Brain microvascular endothelial cell (primary cell): ENCODE measurements at regions not wholly inside any gene's neighbourhood (a gene's known extent, or its start where the extent isn't known, plus 50 kb on each side); places are given as distances from the start of the nearest gene placed in this dataset.
"Not testable (repeated sequence)": the region's sequence is repeated elsewhere in the genome, so short reads cannot be mapped to it uniquely, and the experiment has no call there.

Experiments
- DNase-seq: peaks from one replicate; pipeline ENCODE4 v3.0.0-alpha.2; 2020
- H3K27ac ChIP-seq: fragments of 250-450 bp; sonication (Bioruptor Pico); 2 replicates; pipeline ENCODE4 v1.5.1; 2020; ENCODE audit warnings: mild to moderate bottlenecking, moderate library complexity
- H3K27me3 ChIP-seq: fragments of 250-450 bp; sonication (Bioruptor Pico); replicated peaks from 2 replicates; pipeline ENCODE4 v1.5.1; 2020; ENCODE audit warnings: mild to moderate bottlenecking
- H3K36me3 ChIP-seq: fragments of 250-450 bp; sonication (Bioruptor Pico); replicated peaks from 2 replicates; pipeline ENCODE4 v1.5.1; 2020; ENCODE audit warnings: mild to moderate bottlenecking
- H3K4me3 ChIP-seq: 2 replicates; pipeline ENCODE4 v1.5.1; 2011; ENCODE audit warnings: low read depth, mild to moderate bottlenecking, control low read depth, low read length, moderate library complexity
- CTCF ChIP-seq: IDR thresholded peaks from 2 replicates; pipeline ENCODE4 v1.5.1; 2011; ENCODE audit warnings: low read depth, mild to moderate bottlenecking, moderate library complexity, low read length, control low read depth, inconsistent platforms; ENCODE audit errors: missing control alignments
- in situ Hi-C: cut with HindIII; loops from 2 replicates; pipeline ENCODE4 v1.10.0; 2017; ENCODE audit warnings: low sequenced_read_pairs, low pct_ligation_motif_present

- no peak overlapping the region for H3K4me3 ChIP-seq
- no peak for DNase-seq
These were observed 368.3 kb upstream of the GJE1 start for GRCh38 chr6:141764388-141764787.

GRCh38 chr6:141758430-141758829, 374.3 kb upstream of the GJE1 start:
- no peak overlapping the region for H3K4me3 ChIP-seq
- TF ChIP-seq CTCF = no peak
- in situ Hi-C loops = no loop called here
- no peaks in the 10 kb centered on the region for H3K36me3 ChIP-seq
- DNase-seq = no peak
- no peak overlapping the region for H3K27ac ChIP-seq
- no peaks in the 10 kb centered on the region for H3K27me3 ChIP-seq

More at GRCh38 chr6:141764388-141764787, 368.3 kb upstream of the GJE1 start:
- Histone ChIP-seq H3K36me3 (no peaks in the 10 kb centered on the region), H3K27ac (no peak overlapping the region), H3K27me3 (no peaks in the 10 kb centered on the region)
- TF ChIP-seq CTCF = no peak
- in situ Hi-C loops = no loop called here

GRCh38 chr6:141753180-141753579, 379.5 kb upstream of the GJE1 start:
- Histone ChIP-seq H3K27me3 (no peaks in the 10 kb centered on the region), H3K36me3 (no peaks in the 10 kb centered on the region), H3K27ac (no peak overlapping the region), H3K4me3 (no peak overlapping the region)
- in situ Hi-C loops = no loop called here
- TF ChIP-seq CTCF = no peak
- no peak for DNase-seq

- Histone ChIP-seq H3K27me3 (no peaks in the 10 kb centered on the region), H3K27ac (no peak overlapping the region), H3K4me3 (no peak overlapping the region), H3K36me3 (no peaks in the 10 kb centered on the region)
- no peak for DNase-seq
- TF ChIP-seq CTCF = no peak
- in situ Hi-C loops = no loop called here
These were observed 380.0 kb upstream of the GJE1 start for GRCh38 chr6:141752677-141753076.

- H3K27ac ChIP-seq, H3K4me3 ChIP-seq, in situ Hi-C loops, DNase-seq, H3K27me3 ChIP-seq, H3K36me3 ChIP-seq: not testable (repeated sequence)
These were observed 386.4 kb upstream of the GJE1 start for GRCh38 chr6:141746324-141746723.

GRCh38 chr6:141744971-141745370, 387.8 kb upstream of the GJE1 start:
- no peak overlapping the region for H3K4me3 ChIP-seq
- no peak overlapping the region for H3K27ac ChIP-seq
- H3K27me3 ChIP-seq = no peaks in the 10 kb centered on the region
- no peak for TF ChIP-seq CTCF
- H3K36me3 ChIP-seq = no peaks in the 10 kb centered on the region
- no peak for DNase-seq
- in situ Hi-C loops = no loop called here
